MCF 10A (cell line): ENCODE measurements at regions not wholly inside any gene's neighbourhood (a gene's known extent, or its start where the extent isn't known, plus 50 kb on each side); places are given as distances from the start of the nearest gene placed in this dataset.

Experiments used
- BruUV-seq: library from RNA; stranded (reverse); fragments of 400-500 nt; replicated peaks from 2 replicates; lab custom pipeline; 2021; lab: Mats Ljungman, UMichigan
- CTCF ChIA-PET: fragments of 300-600 bp; sonication (Branson Sonifier 250); formaldehyde crosslinking; extraction: SDS; loops from one replicate; lab custom pipeline; 2021; ENCODE audit warnings: antibody characterized with exemption, inconsistent platforms; lab: Yijun Ruan, JAX
- POLR2A ChIA-PET: fragments of 300-600, 350-650 bp; sonication (Branson Sonifier 250); formaldehyde crosslinking; extraction: SDS; loops from one replicate; lab custom pipeline; 2020; ENCODE audit warnings: antibody characterized with exemption, inconsistent platforms; lab: Yijun Ruan, JAX
- DNase-seq: peaks from one replicate; pipeline ENCODE4 v3.0.0-alpha.2; 2018; ENCODE audit not compliant: unreplicated experiment
- H3K27ac Mint-ChIP-seq: one replicate; pipeline ENCODE4 v1.8.0; 2022; ENCODE audit warnings: mild to moderate bottlenecking, low read depth, mixed read lengths; ENCODE audit not compliant: unreplicated experiment
- H3K27me3 Mint-ChIP-seq: one replicate; pipeline ENCODE4 v1.8.0; 2022; ENCODE audit warnings: mixed read lengths; ENCODE audit not compliant: insufficient read depth, unreplicated experiment
- H3K36me3 Mint-ChIP-seq: one replicate; pipeline ENCODE4 v1.8.0; 2022; ENCODE audit warnings: mild to moderate bottlenecking, moderate library complexity, mixed read lengths; ENCODE audit not compliant: insufficient read depth, unreplicated experiment
- H3K4me1 Mint-ChIP-seq: one replicate; pipeline ENCODE4 v1.8.0; 2022; ENCODE audit warnings: mixed read lengths; ENCODE audit not compliant: insufficient read depth, unreplicated experiment
- H3K4me3 Mint-ChIP-seq: one replicate; pipeline ENCODE4 v1.8.0; 2022; ENCODE audit warnings: mild to moderate bottlenecking, moderate library complexity, mixed read lengths; ENCODE audit not compliant: unreplicated experiment
- H3K9me3 Mint-ChIP-seq: one replicate; pipeline ENCODE4 v1.8.0; 2022; ENCODE audit warnings: mixed read lengths; ENCODE audit not compliant: unreplicated experiment
- intact Hi-C: fragments of 100-400 bp; cut with micrococcal nuclease; formaldehyde crosslinking; loops from 2 replicates; pipeline ENCODE4 v1.14.1; 2022
- TF ChIP-seq, protein P1 (sequence below): fragments of 200-600 bp; IDR thresholded peaks from one replicate; pipeline ENCODE4 v1.8.0; 2022; ENCODE audit warnings: antibody characterized with exemption, mild to moderate bottlenecking; ENCODE audit not compliant: unreplicated experiment

GRCh38 chr1:192098001-192098400, 60.3 kb upstream of the RGS18 start:
- intact Hi-C loops: no loop called here
- no peak overlapping the region for H3K4me3 Mint-ChIP-seq
- BruUV-seq: no TSS peak
- H3K9me3 Mint-ChIP-seq: no peaks in the 10 kb centered on the region
- TF ChIP-seq, protein P1, sequence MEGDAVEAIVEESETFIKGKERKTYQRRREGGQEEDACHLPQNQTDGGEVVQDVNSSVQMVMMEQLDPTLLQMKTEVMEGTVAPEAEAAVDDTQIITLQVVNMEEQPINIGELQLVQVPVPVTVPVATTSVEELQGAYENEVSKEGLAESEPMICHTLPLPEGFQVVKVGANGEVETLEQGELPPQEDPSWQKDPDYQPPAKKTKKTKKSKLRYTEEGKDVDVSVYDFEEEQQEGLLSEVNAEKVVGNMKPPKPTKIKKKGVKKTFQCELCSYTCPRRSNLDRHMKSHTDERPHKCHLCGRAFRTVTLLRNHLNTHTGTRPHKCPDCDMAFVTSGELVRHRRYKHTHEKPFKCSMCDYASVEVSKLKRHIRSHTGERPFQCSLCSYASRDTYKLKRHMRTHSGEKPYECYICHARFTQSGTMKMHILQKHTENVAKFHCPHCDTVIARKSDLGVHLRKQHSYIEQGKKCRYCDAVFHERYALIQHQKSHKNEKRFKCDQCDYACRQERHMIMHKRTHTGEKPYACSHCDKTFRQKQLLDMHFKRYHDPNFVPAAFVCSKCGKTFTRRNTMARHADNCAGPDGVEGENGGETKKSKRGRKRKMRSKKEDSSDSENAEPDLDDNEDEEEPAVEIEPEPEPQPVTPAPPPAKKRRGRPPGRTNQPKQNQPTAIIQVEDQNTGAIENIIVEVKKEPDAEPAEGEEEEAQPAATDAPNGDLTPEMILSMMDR: no peak
- no peaks in the 10 kb centered on the region for H3K36me3 Mint-ChIP-seq
- ChIA-PET POLR2A (interaction anchor here (1.0 kb wide), 1 partner anchor 16 kb away, joined by 3 read pairs; no protein-coding TSS in a partner anchor), CTCF (interaction anchor here (0.6 kb wide), 1 partner anchor 180 kb away, joined by 4 read pairs; no protein-coding TSS in a partner anchor)
- no peaks in the 10 kb centered on the region for H3K27me3 Mint-ChIP-seq
- H3K4me1 Mint-ChIP-seq: no peaks in the 10 kb centered on the region
- no peak for DNase-seq
- H3K27ac Mint-ChIP-seq: no peak overlapping the region

DNA sequence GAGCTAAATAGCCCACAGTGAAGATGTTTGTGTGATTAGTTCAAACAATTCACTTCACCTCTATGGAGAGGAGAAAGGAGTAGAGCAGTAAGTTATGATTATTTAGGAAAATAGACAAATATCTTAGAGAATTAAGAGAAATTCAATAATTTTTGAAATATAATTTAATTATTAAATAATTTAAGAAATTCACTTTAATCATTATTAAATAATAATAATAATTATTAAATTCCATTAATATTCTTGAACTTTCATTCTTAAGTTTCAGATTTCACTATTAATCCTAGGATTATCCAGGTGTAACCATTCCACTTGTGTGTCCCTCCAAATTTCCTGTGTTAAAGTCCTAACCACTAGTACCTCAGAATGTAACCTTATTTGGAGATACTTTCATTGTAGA, 58.9 kb upstream of the RGS18 start:
- H3K9me3 Mint-ChIP-seq: no peaks in the 10 kb centered on the region
- CTCF ChIA-PET: interaction anchor here (0.7 kb wide), 1 partner anchor 18 kb away, joined by 3 read pairs; no protein-coding TSS in a partner anchor
- intact Hi-C loops: no loop called here
- H3K27me3 Mint-ChIP-seq: no peaks in the 10 kb centered on the region
- H3K4me1 Mint-ChIP-seq: no peaks in the 10 kb centered on the region
- H3K36me3 Mint-ChIP-seq: no peaks in the 10 kb centered on the region
- no peak overlapping the region for H3K27ac Mint-ChIP-seq
- POLR2A ChIA-PET: no interaction called here
- H3K4me3 Mint-ChIP-seq: no peak overlapping the region
- TF ChIP-seq, protein P1: no peak
- no peak for DNase-seq
- no TSS peak for BruUV-seq

DNA sequence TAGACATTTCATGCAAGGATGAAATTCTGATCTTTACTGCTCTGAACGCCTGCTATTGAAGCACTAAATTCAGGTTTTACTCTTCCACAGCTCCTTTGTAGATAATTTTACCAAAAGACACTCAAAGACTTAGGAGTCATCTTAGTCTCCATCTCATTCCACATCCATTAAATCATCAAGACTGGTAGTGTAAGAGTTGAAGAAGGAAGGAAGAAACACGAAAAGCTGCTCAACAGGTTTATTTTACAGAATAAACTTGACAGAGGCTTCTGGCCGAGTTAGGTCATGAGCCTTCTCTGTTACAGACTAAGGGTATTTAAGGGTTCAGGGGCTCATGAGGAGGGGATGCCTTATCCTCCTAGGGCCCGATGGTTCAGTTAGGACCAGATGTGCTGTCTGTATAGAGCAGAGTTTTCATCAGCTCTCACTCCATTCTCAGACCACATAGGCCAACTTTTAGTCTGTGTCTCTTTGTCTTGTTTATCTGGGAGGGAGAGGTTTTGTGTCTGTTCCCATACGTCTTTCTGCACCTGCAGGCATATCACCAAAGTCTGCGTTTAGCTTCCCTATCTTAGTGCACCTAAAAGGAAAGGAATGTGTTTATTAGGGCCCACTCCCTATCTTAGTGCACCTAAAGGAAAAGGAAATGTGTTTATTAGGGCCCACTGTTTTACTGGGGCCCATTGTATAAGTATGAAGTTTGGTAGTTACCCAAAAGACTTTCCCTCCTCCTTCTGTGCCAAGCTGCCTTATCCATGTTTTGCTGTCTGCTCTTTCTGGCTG, 57.4 kb upstream of the RGS18 start:
- no peaks in the 10 kb centered on the region for H3K27me3 Mint-ChIP-seq
- no peaks in the 10 kb centered on the region for H3K36me3 Mint-ChIP-seq
- TF ChIP-seq, protein P1: no peak
- ChIA-PET POLR2A (interaction anchor here (0.7 kb wide), 1 partner anchor 39 kb away, joined by 3 read pairs; no protein-coding TSS in a partner anchor), CTCF (interaction anchor here (0.7 kb wide), 1 partner anchor 526 kb away, joined by 4 read pairs; no protein-coding TSS in a partner anchor)
- H3K27ac Mint-ChIP-seq: no peak overlapping the region
- no peak overlapping the region for H3K4me3 Mint-ChIP-seq
- DNase-seq: no peak
- H3K9me3 Mint-ChIP-seq: no peaks in the 10 kb centered on the region
- BruUV-seq: no TSS peak
- peaks cover 6% of the 10 kb centered on the region for H3K4me1 Mint-ChIP-seq
- intact Hi-C loops: no loop called here

DNA sequence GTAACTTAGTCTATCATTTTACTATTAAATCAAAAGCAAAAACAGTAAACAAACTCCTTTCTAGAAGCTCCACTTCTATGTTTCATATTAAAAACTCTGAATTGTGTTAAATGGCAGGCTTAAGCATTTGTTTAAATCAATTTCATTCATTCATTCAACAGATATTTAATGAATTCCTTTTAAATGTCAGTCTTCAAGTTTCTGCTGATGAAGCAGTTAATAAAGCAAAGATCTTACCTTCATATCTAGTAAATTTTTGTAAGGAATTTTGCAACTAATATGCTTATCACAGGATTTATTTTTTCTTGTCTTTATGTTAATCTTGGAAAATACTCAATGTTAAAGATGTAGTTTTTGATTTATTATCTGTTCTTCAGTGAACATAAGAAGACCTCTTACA, 54.1 kb upstream of the RGS18 start:
- intact Hi-C loops: no loop called here
- Mint-ChIP-seq H3K4me3 (no peak overlapping the region), H3K27ac (no peak overlapping the region), H3K4me1 (peaks cover 6% of the 10 kb centered on the region), H3K36me3 (no peaks in the 10 kb centered on the region), H3K9me3 (no peaks in the 10 kb centered on the region), H3K27me3 (no peaks in the 10 kb centered on the region)
- TF ChIP-seq, protein P1: no peak
- no TSS peak for BruUV-seq
- no peak for DNase-seq
- POLR2A ChIA-PET: no interaction called here
- CTCF ChIA-PET: interaction anchor here (0.6 kb wide), 1 partner anchor 183 kb away, joined by 3 read pairs; no protein-coding TSS in a partner anchor
